Naive thymus-derived CD4-positive, alpha-beta T cell (primary cell): ENCODE measurements at regions not wholly inside any gene's neighbourhood (a gene's known extent, or its start where the extent isn't known, plus 50 kb on each side); places are given as distances from the start of the nearest gene placed in this dataset.

Source experiments
- ATAC-seq: fragments of 150-1000 bp; cut with Tn5 transposase; 2 replicates; pipeline ENCODE4 v1.10.0; 2021; ENCODE audit warnings: mild to moderate bottlenecking, moderate library complexity
- CTCF ChIA-PET: fragments of 350-600 bp; sonication (Branson Sonifier 250); formaldehyde crosslinking; loops from one replicate; lab custom pipeline; 2021; ENCODE audit warnings: antibody characterized with exemption; lab: Charles Lee
- POLR2A ChIA-PET: fragments of 350-600 bp; sonication (Branson Sonifier 250); formaldehyde crosslinking; loops from one replicate; lab custom pipeline; 2021; ENCODE audit warnings: antibody characterized with exemption, inconsistent platforms; lab: Charles Lee
- DNase-seq, 9 donors: peaks; one replicate each; pipeline versions ENCODE4 v3.0.0 to v3.0.0-alpha.2; 2020 to 2022; ENCODE audit warnings: mixed read lengths in 1 of 9
- H3K27ac ChIP-seq: one replicate; pipeline ENCODE4 v1.7.0; 2013; ENCODE audit warnings: mild to moderate bottlenecking, low read depth, low read length, moderate library complexity
- H3K27me3 ChIP-seq, 2 donors: one replicate each; pipeline ENCODE4 v1.7.0; 2013; ENCODE audit warnings: low read length in 2 of 2, mild to moderate bottlenecking in 2 of 2, moderate library complexity in 2 of 2; ENCODE audit not compliant: control insufficient read depth in 2 of 2, insufficient read depth in 2 of 2
- H3K36me3 ChIP-seq, 3 experiments: 1 replicate in 2 of 3; 2 replicates in 1 of 3; pipeline ENCODE4 v1.7.0; 2013; ENCODE audit warnings: low read length in 3 of 3, mild to moderate bottlenecking in 3 of 3, moderate library complexity in 1 of 3; ENCODE audit not compliant: insufficient read depth in 3 of 3, control insufficient read depth in 2 of 3
- H3K4me1 ChIP-seq, 2 donors: one replicate each; pipeline ENCODE4 v1.7.0; 2013; ENCODE audit warnings: low read length in 2 of 2, mild to moderate bottlenecking in 2 of 2, moderate library complexity in 1 of 2; ENCODE audit not compliant: control insufficient read depth in 2 of 2, insufficient read depth in 2 of 2
- H3K4me3 ChIP-seq: 2 replicates; pipeline ENCODE4 v1.7.0; 2013; ENCODE audit warnings: mild to moderate bottlenecking, low read length
- H3K9me3 ChIP-seq, 3 experiments: 1 replicate in 2 of 3; 2 replicates in 1 of 3; pipeline ENCODE4 v1.7.0; 2013; ENCODE audit warnings: low read length in 3 of 3; ENCODE audit not compliant: control insufficient read depth in 2 of 3
- H3K27ac Mint-ChIP-seq, 9 donors: one replicate each; pipeline ENCODE4 v1.8.0; 2020 to 2022; ENCODE audit warnings: mixed read lengths in 9 of 9, mild to moderate bottlenecking in 8 of 9, moderate library complexity in 5 of 9, inconsistent platforms in 2 of 9
- H3K27me3 Mint-ChIP-seq, 5 donors: one replicate each; pipeline ENCODE4 v1.8.0; 2021 to 2022; ENCODE audit warnings: mixed read lengths in 5 of 5, mild to moderate bottlenecking in 1 of 5
- H3K36me3 Mint-ChIP-seq, 5 donors: one replicate each; pipeline ENCODE4 v1.8.0; 2020 to 2022; ENCODE audit warnings: mixed read lengths in 5 of 5, mild to moderate bottlenecking in 3 of 5, inconsistent platforms in 1 of 5
- H3K4me1 Mint-ChIP-seq, 7 donors: one replicate each; pipeline ENCODE4 v1.8.0; 2020 to 2022; ENCODE audit warnings: mixed read lengths in 7 of 7, mild to moderate bottlenecking in 3 of 7, inconsistent platforms in 1 of 7
- H3K4me3 Mint-ChIP-seq, 10 donors: one replicate each; pipeline ENCODE4 v1.8.0; 2020 to 2022; ENCODE audit warnings: mild to moderate bottlenecking in 10 of 10, mixed read lengths in 10 of 10, moderate library complexity in 6 of 10, inconsistent platforms in 2 of 10
- H3K9me3 Mint-ChIP-seq, 11 donors: one replicate each; pipeline ENCODE4 v1.8.0; 2020 to 2022; ENCODE audit warnings: mixed read lengths in 11 of 11, mild to moderate bottlenecking in 4 of 11, inconsistent platforms in 1 of 11, moderate library complexity in 1 of 11
- intact Hi-C, 2 donors: fragments of 100-400 bp; cut with micrococcal nuclease; formaldehyde crosslinking; loops; one replicate each; pipeline ENCODE4 v1.15.1; 2023

DNA sequence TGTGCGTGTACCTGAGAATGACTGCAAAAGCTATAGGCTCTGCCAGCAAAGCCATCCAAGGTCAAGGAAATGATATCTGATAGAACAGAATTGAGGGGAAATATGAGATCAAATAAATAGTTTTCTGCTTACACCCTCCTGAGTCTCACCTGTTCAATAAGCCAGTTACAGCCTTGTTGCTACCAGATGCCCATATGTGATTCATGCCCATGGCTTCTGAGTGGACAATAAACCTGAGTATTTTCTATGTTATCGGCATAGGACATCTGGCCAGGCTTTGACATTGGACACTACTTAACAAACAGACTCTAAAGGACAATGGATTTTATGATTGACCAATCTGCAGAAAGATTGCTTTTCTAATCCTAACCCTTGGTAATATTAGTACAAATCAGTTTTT lies 297.9 kb downstream of the LRATD1 start:
- CTCF ChIA-PET = no interaction called here
- Mint-ChIP-seq H3K4me1 (no peaks in the 10 kb centered on the region), H3K36me3 (no peaks in the 10 kb centered on the region), H3K4me3 (no peak overlapping the region), H3K27ac (no peak overlapping the region), H3K9me3 (peaks cover 0 to 4% (median 1%) of the 10 kb centered on the region in 11 donors), H3K27me3 (peaks cover 2 to 11% (median 5%) of the 10 kb centered on the region in 5 donors)
- no peaks in the 10 kb centered on the region for H3K36me3 ChIP-seq
- no peak for ATAC-seq
- no peaks in the 10 kb centered on the region for H3K4me1 ChIP-seq
- no peak overlapping the region for H3K27ac ChIP-seq
- no peak for DNase-seq
- H3K27me3 ChIP-seq = no peaks in the 10 kb centered on the region
- intact Hi-C loops = no loop called here
- H3K9me3 ChIP-seq = no peaks in the 10 kb centered on the region
- POLR2A ChIA-PET = no interaction called here
- H3K4me3 ChIP-seq = no peak overlapping the region

DNA sequence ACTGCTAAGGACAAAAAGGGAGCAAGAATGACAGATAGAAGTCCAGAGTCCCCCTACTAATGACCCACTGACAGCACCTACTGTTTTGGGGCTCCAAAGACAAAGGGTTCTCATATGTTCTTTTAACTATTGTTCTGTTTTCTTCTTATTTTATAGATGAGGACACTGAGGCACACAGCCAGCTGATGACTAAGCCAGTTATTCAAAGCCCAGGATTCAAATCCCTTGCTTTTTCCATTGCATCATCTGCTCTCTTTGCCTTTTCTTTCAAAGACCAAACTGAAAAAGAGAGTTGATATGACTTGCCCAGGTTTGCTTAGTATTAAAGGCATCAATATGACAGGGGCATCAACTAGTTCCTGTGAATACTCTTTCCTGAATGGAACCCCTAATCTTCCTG lies 299.8 kb downstream of the LRATD1 start:
- no peaks in the 10 kb centered on the region for H3K4me1 Mint-ChIP-seq
- H3K36me3 Mint-ChIP-seq = no peaks in the 10 kb centered on the region
- no peak for DNase-seq
- Histone ChIP-seq H3K4me3 (no peak overlapping the region), H3K9me3 (peaks cover 0 to under 1% (median 0%) of the 10 kb centered on the region in 3 experiments), H3K4me1 (no peaks in the 10 kb centered on the region), H3K27me3 (no peaks in the 10 kb centered on the region), H3K36me3 (no peaks in the 10 kb centered on the region), H3K27ac (no peak overlapping the region)
- H3K27ac Mint-ChIP-seq = no peak overlapping the region
- CTCF ChIA-PET = no interaction called here
- POLR2A ChIA-PET = no interaction called here
- peaks cover 2 to 28% (median 10%) of the 10 kb centered on the region in 5 donors for H3K27me3 Mint-ChIP-seq
- H3K4me3 Mint-ChIP-seq = no peak overlapping the region
- no peak for ATAC-seq
- intact Hi-C loops = no loop called here
- H3K9me3 Mint-ChIP-seq = peaks cover 0 to 15% (median 3%) of the 10 kb centered on the region in 11 donors

DNA sequence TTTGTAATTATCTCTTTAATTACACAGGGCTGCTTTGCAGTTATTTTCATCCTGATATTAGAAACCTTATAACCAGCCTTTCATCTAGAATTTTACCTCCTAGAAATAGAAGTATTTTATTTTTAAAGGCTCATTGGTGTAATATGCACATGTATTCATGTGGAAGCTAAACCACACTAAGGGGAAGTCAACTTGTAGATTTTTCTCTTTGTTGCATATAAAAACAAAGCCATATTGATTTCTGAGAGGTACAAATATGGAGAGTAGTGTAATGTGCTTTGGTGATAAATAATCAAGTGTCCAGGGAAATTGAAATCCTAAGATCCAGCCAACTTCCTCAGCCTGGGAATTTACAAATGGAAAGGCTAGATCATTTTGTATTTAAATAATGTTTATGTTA lies 301.2 kb downstream of the LRATD1 start:
- Histone ChIP-seq H3K27ac (no peak overlapping the region), H3K36me3 (no peaks in the 10 kb centered on the region), H3K9me3 (peaks cover 0 to 5% (median 0%) of the 10 kb centered on the region in 3 experiments), H3K4me1 (no peaks in the 10 kb centered on the region), H3K27me3 (no peaks in the 10 kb centered on the region), H3K4me3 (no peak overlapping the region)
- Mint-ChIP-seq H3K9me3 (peaks cover 0 to 19% (median 3%) of the 10 kb centered on the region in 11 donors), H3K27me3 (peaks cover 2 to 28% (median 10%) of the 10 kb centered on the region in 5 donors), H3K4me1 (no peaks in the 10 kb centered on the region), H3K4me3 (no peak overlapping the region), H3K36me3 (no peaks in the 10 kb centered on the region), H3K27ac (no peak overlapping the region)
- CTCF ChIA-PET = no interaction called here
- DNase-seq = no peak
- POLR2A ChIA-PET = no interaction called here
- intact Hi-C loops = no loop called here
- ATAC-seq = no peak

DNA sequence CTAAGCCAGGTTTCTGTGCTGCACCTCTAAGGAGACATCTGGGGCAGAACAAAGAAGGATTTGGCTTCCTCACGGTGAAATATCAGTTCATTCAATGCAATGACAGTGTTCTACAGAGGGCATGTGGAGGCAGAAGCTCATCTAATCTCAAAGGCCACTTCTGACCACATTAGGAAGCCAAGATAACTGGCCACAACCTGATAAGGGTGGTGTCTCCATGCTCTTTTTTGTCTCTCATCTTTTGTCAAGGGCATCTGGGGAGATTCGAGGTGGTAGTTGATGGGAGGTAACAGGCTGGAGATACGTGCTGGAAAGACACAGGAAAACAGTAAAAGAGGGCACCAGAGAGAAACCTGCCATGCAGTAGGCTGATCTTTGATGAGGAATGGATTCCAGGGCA lies 303.9 kb downstream of the LRATD1 start:
- Mint-ChIP-seq H3K9me3 (peaks cover 0 to 31% (median 6%) of the 10 kb centered on the region in 11 donors), H3K27me3 (peaks cover 2 to 30% (median 10%) of the 10 kb centered on the region in 5 donors), H3K36me3 (no peaks in the 10 kb centered on the region), H3K27ac (no peak overlapping the region), H3K4me3 (no peak overlapping the region), H3K4me1 (no peaks in the 10 kb centered on the region)
- Histone ChIP-seq H3K4me1 (no peaks in the 10 kb centered on the region), H3K4me3 (no peak overlapping the region), H3K9me3 (peaks cover 0 to 5% (median 0%) of the 10 kb centered on the region in 3 experiments), H3K36me3 (no peaks in the 10 kb centered on the region), H3K27ac (no peak overlapping the region), H3K27me3 (no peaks in the 10 kb centered on the region)
- intact Hi-C loops = no loop called here
- CTCF ChIA-PET = no interaction called here
- DNase-seq (no peak), ATAC-seq (no peak)
- POLR2A ChIA-PET = no interaction called here

DNA sequence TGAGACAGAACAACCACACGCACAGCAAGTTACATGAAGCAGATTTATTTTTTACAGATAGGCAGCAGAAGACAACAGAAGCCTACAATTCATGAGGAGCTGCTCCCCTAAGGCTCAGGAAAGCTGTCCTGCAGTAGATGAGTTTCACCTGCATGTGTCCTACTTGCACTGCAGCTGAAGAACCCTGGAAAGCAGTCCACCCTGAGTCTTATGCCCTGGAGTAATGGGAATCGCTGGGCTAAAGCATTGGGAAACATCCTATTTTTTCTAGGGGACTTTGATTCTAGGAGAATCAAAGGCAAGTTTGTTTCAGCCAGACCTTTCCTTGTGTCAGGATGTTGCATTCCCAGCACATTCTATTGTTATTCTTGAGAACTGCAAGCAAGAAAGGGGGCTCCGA lies 304.8 kb downstream of the LRATD1 start:
- Mint-ChIP-seq H3K27ac (no peak overlapping the region), H3K27me3 (peaks cover 2 to 32% (median 10%) of the 10 kb centered on the region in 5 donors), H3K4me1 (no peaks in the 10 kb centered on the region), H3K4me3 (no peak overlapping the region), H3K9me3 (peaks cover 1 to 31% (median 6%) of the 10 kb centered on the region in 11 donors), H3K36me3 (no peaks in the 10 kb centered on the region)
- ATAC-seq (no peak), DNase-seq (no peak)
- H3K4me1 ChIP-seq = no peaks in the 10 kb centered on the region
- no peaks in the 10 kb centered on the region for H3K27me3 ChIP-seq
- H3K27ac ChIP-seq = no peak overlapping the region
- no peaks in the 10 kb centered on the region for H3K36me3 ChIP-seq
- ChIA-PET POLR2A (no interaction called here), CTCF (no interaction called here)
- H3K9me3 ChIP-seq = peaks cover 0 to 5% (median 0%) of the 10 kb centered on the region in 3 experiments
- H3K4me3 ChIP-seq = no peak overlapping the region
- intact Hi-C loops = no loop called here

DNA sequence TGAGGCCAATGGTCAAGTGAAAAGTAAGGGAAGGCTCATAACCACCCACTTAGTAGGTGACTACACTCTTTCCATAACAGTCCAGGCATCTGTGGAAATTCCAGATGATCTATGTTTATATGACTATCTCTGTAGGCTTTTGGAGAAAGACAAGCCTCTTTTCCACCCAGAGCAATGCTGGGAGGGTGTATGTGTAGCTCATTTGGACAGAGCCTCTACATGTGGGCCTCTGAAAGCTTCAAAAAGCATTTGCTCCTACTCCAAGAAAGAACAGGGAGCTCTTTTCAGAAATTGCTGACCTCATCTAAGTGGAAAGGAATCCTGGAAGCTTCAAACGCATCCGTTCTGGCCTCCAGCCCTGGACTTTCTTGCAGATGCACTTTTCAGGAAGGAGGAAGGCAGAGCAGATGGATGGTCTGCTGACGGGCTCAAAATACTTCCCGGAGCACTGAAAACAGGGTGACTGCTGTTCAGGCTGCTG lies 308.7 kb downstream of the LRATD1 start:
- H3K4me1 Mint-ChIP-seq = no peaks in the 10 kb centered on the region
- no peak overlapping the region for H3K4me3 Mint-ChIP-seq
- intact Hi-C loops = no loop called here
- peaks cover 0 to 32% (median 11%) of the 10 kb centered on the region in 5 donors for H3K27me3 Mint-ChIP-seq
- H3K4me3 ChIP-seq = no peak overlapping the region
- no peak for ATAC-seq
- ChIA-PET CTCF (no interaction called here), POLR2A (no interaction called here)
- peaks cover 0 to 5% (median 0%) of the 10 kb centered on the region in 3 experiments for H3K9me3 ChIP-seq
- peaks cover 4 to 46% (median 8%) of the 10 kb centered on the region in 11 donors for H3K9me3 Mint-ChIP-seq
- H3K27me3 ChIP-seq = no peaks in the 10 kb centered on the region
- H3K36me3 Mint-ChIP-seq = no peaks in the 10 kb centered on the region
- no peaks in the 10 kb centered on the region for H3K4me1 ChIP-seq
- no peaks in the 10 kb centered on the region for H3K36me3 ChIP-seq
- no peak overlapping the region for H3K27ac ChIP-seq
- no peak for DNase-seq
- no peak overlapping the region for H3K27ac Mint-ChIP-seq

DNA sequence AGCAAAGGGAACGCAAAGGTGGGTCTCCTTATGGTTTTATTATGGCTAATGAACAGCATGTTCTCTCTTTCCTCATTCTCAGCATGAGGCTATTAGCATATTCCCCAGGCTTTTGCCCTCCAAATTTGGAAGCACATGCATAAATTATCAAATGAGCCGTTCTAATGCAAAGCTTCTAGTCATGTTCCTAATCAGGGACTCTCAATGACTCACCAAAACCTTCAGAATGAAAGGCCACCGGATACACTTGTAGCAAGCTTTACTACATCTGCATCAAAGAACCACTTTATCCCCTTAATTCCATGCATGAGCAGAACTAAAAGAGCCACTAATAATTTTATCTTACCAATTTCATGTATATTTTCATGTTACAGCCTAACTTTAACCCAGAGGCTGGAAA lies 310.5 kb downstream of the LRATD1 start:
- peaks cover 0 to 22% (median 11%) of the 10 kb centered on the region in 5 donors for H3K27me3 Mint-ChIP-seq

More for the DNA sequence above, 310.5 kb downstream of the LRATD1 start:
- no peak overlapping the region for H3K27ac Mint-ChIP-seq
- H3K36me3 Mint-ChIP-seq = no peaks in the 10 kb centered on the region
- CTCF ChIA-PET = no interaction called here
- H3K4me1 Mint-ChIP-seq = peaks cover 0 to 1% (median 0%) of the 10 kb centered on the region in 7 donors
- intact Hi-C loops = no loop called here
- H3K4me3 Mint-ChIP-seq = no peak overlapping the region
- no peaks in the 10 kb centered on the region for H3K36me3 ChIP-seq
- ATAC-seq (no peak), DNase-seq (no peak)
- H3K27me3 ChIP-seq = no peaks in the 10 kb centered on the region
- no peaks in the 10 kb centered on the region for H3K9me3 ChIP-seq
- no peaks in the 10 kb centered on the region for H3K4me1 ChIP-seq
- no peak overlapping the region for H3K27ac ChIP-seq
- no peak overlapping the region for H3K4me3 ChIP-seq
- POLR2A ChIA-PET = no interaction called here
- peaks cover 4 to 35% (median 7%) of the 10 kb centered on the region in 11 donors for H3K9me3 Mint-ChIP-seq
